ENCODE measurements at regions not wholly inside any gene's neighbourhood (a gene's known extent, or its start where the extent isn't known, plus 50 kb on each side); places are given as distances from the start of the nearest gene placed in this dataset.

DNA sequence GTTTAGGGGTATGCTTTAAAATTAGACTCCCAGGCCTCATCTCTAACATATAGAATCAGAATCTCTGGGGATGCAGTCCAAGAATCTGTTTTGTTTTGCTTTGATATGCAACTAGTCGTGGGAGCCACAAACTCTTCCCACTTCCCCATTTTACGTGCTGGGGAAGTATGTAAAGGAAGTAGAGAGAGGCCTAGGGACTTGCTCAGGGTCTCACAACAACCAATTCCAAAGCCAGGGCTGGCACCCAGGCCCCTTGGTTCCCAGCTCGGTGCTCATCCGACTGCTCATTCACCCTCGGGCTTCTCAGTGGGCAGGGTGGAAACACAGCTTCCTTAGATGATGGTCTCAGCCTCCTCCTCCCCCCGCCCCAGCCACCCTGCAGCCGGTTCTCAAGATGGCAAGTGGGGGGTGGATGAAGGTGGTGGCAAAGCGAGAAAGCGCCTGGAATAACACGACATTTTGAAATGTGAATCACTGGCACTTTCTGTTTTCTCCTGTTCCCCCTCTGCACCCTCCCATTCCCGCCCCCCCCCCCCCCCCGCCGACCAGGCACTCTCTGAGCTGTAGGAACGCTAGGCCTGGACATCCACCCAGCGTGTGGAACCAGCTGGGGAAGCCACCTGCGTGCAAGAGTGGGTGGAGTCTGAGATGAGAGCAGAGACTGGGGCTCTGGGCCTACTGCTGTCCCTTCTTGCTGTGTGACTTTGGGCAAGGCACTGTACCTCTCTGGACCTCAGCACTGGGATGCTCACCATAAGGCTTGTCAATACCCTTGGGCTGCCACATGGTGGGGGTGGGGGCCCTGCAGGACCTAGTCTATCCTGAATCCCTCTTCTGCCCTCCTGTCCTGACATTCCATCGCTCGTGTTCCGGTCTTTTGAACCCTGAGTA lies 214.5 kb downstream of the RPLP1 start:
- intact Hi-C loops (cut with DNase I) = no loop called here
- Histone ChIP-seq H3K27me3 (no peaks in the 10 kb centered on the region), H3K27ac (no peak overlapping the region), H3K4me1 (peaks cover 9% of the 10 kb centered on the region), H3K9me3 (no peaks in the 10 kb centered on the region), H3K4me3 (no peak overlapping the region), H3K36me3 (no peaks in the 10 kb centered on the region)
- no peak for DNase-seq (ENCODE audit: extremely low spot score in 2 of 2)
- TF ChIP-seq POLR2AphosphoS5 (IDR thresholded peaks at IDR 0.05; ENCODE audit: insufficient read depth in 1 of 2, low read depth in 1 of 2) = no peak
- TF ChIP-seq, protein P1, sequence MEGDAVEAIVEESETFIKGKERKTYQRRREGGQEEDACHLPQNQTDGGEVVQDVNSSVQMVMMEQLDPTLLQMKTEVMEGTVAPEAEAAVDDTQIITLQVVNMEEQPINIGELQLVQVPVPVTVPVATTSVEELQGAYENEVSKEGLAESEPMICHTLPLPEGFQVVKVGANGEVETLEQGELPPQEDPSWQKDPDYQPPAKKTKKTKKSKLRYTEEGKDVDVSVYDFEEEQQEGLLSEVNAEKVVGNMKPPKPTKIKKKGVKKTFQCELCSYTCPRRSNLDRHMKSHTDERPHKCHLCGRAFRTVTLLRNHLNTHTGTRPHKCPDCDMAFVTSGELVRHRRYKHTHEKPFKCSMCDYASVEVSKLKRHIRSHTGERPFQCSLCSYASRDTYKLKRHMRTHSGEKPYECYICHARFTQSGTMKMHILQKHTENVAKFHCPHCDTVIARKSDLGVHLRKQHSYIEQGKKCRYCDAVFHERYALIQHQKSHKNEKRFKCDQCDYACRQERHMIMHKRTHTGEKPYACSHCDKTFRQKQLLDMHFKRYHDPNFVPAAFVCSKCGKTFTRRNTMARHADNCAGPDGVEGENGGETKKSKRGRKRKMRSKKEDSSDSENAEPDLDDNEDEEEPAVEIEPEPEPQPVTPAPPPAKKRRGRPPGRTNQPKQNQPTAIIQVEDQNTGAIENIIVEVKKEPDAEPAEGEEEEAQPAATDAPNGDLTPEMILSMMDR (IDR thresholded peaks at IDR 0.05) = no peak

DNA sequence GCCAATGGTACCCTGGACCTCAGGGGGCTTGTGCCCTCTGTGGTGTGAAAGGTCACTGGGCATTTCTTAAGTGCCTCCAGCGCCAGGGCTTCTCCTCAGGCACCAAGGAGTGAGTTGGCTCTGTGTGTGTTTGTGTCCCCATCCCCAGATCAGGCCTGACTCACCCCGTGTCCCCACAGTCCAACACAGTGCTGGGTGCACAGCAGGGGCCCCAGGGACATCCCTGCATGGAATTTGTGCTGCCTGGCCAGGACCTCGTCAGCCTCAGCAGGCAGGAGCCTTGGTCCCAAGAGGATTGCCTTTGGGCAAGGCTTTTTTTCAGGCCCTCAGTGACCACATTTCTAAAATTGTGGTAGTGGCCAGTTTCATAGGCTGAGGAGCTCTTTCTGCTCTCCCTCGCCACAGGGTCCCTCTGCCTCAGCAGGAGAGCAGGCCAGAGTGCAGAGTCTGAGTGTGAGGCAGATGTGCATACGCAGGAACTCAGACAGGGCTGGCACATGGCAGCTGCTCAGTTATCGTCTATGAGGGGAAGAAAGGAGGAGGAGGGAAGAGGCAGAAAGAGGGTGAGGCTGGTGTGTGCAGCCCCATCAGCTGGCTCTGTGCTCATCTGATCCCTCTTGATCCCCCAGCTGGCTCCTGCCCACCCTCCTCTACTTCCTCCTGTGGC lies 215.6 kb downstream of the RPLP1 start:
- Histone ChIP-seq H3K4me1 (peaks cover 9% of the 10 kb centered on the region), H3K27me3 (no peaks in the 10 kb centered on the region), H3K27ac (no peak overlapping the region), H3K4me3 (no peak overlapping the region), H3K9me3 (no peaks in the 10 kb centered on the region), H3K36me3 (no peaks in the 10 kb centered on the region)
- no peak for TF ChIP-seq POLR2A (IDR thresholded peaks at IDR 0.05)
- no peak for DNase-seq (ENCODE audit: extremely low spot score in 2 of 2)
- intact Hi-C loops (cut with DNase I) = no loop called here

DNA sequence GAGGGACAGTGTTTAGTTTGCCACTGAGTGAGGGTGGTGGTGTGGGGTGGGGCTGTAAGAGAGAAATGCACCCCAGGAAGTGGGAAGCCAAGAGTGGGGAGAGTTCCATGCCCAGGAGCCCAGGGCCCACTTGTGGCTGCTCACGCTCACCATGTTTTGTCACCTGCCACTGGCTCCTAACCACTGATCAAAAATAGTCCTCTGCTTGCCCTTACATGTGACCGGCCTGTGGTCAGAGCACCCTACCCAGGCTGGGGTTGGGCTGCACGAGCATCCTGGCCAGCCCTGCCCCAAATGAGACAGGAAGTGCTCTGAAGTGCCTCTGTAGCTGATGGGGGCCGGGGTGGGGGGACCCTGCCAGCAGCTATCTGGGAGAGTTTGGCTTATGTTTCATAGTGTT lies 216.3 kb downstream of the RPLP1 start:
- Histone ChIP-seq H3K27me3 (no peaks in the 10 kb centered on the region), H3K4me3 (no peak overlapping the region), H3K4me1 (peaks cover 9% of the 10 kb centered on the region), H3K27ac (no peak overlapping the region), H3K36me3 (no peaks in the 10 kb centered on the region), H3K9me3 (no peaks in the 10 kb centered on the region)
- intact Hi-C loops (cut with DNase I) = no loop called here
- TF ChIP-seq POLR2A (IDR thresholded peaks at IDR 0.05) (no peak), POLR2AphosphoS5 (IDR thresholded peaks at IDR 0.05; ENCODE audit: insufficient read depth in 1 of 2, low read depth in 1 of 2) (no peak)
- TF ChIP-seq, protein P1 (IDR thresholded peaks at IDR 0.05) = no peak
- no peak for DNase-seq (ENCODE audit: extremely low spot score in 2 of 2)

DNA sequence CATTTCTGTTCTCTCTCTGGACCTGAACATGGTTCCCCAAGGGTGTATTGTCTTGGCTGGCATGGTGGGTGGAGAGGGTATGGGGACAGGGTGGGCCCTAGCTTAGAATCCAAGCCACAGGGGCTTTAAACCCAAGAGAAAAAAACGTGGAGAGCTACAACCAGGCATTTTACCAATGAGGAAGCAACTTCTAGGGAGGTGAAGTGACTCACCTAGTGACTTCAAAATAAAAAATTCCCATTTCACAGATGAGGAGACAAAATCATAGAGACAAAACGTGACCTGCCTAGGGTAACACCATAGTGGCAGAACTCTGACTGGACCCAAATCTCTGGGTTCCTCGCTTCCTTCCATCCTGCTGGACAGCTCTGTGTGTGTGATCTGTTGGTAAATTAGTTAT lies 216.8 kb downstream of the RPLP1 start:
- no peaks in the 10 kb centered on the region for H3K27me3 ChIP-seq
- no peaks in the 10 kb centered on the region for H3K9me3 ChIP-seq
- H3K27ac ChIP-seq = no peak overlapping the region
- no peak overlapping the region for H3K4me3 ChIP-seq
- intact Hi-C loops (cut with DNase I) = no loop called here
- no peaks in the 10 kb centered on the region for H3K36me3 ChIP-seq
- DNase-seq (ENCODE audit: extremely low spot score in 2 of 2) = no peak
- TF ChIP-seq, protein P1 (IDR thresholded peaks at IDR 0.05) = no peak
- TF ChIP-seq POLR2AphosphoS5 (IDR thresholded peaks at IDR 0.05; ENCODE audit: insufficient read depth in 1 of 2, low read depth in 1 of 2) = no peak
- TF ChIP-seq POLR2A (IDR thresholded peaks at IDR 0.05) = no peak
- H3K4me1 ChIP-seq = peaks cover 9% of the 10 kb centered on the region

DNA sequence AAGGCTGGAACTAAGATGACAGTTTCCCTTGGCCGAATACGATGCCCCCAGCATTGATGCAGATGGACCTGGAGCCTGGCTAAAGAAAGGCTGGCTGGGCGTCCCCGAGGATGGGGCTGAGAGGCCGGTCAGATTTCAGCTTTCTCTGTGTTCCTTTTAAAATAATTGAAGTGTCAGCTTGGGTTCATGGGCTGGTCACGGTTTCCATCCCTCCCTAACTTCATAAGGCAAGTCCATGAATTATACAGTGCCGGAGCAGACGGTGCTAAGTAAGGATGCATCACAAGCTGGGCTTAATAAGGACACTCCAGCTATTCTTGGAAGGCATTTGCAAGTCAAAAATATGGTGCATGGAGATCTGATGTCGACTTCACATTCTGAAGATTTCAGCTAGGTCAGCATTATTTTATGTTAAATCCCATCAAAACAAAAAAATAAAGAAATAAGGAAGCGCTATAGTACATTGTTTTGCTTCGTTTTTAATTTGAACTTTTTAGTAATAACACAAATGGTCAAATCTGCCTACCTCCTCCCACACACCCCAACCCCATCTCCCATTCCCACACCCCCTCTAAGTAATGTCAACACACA lies 220.8 kb downstream of the RPLP1 start:
- no peaks in the 10 kb centered on the region for H3K27me3 ChIP-seq
- no peak for TF ChIP-seq POLR2A (IDR thresholded peaks at IDR 0.05)
- TF ChIP-seq POLR2AphosphoS5 (IDR thresholded peaks at IDR 0.05; ENCODE audit: insufficient read depth in 1 of 2, low read depth in 1 of 2) = no peak
- TF ChIP-seq, protein P1 (IDR thresholded peaks at IDR 0.05) = no peak
- no peaks in the 10 kb centered on the region for H3K4me1 ChIP-seq
- no peak overlapping the region for H3K4me3 ChIP-seq
- H3K36me3 ChIP-seq = no peaks in the 10 kb centered on the region
- intact Hi-C loops (cut with DNase I) = no loop called here
- H3K27ac ChIP-seq = no peak overlapping the region
- no peaks in the 10 kb centered on the region for H3K9me3 ChIP-seq
- DNase-seq (ENCODE audit: extremely low spot score in 2 of 2) = no peak

All from vagina (tissue), 2 donors.